GM21381 (cell line): ENCODE measurements at regions not wholly inside any gene's neighbourhood (a gene's known extent, or its start where the extent isn't known, plus 50 kb on each side); places are given as distances from the start of the nearest gene placed in this dataset.
"Not testable (repeated sequence)": the region's sequence is repeated elsewhere in the genome, so short reads cannot be mapped to it uniquely, and the experiment has no call there.

Experiments
- ATAC-seq: cut with Tn5 transposase; IDR thresholded peaks from one replicate; pipeline ENCODE4 v1.9.1; 2021; ENCODE audit warnings: mild to moderate bottlenecking, moderate library complexity; ENCODE audit not compliant: unreplicated experiment

DNA sequence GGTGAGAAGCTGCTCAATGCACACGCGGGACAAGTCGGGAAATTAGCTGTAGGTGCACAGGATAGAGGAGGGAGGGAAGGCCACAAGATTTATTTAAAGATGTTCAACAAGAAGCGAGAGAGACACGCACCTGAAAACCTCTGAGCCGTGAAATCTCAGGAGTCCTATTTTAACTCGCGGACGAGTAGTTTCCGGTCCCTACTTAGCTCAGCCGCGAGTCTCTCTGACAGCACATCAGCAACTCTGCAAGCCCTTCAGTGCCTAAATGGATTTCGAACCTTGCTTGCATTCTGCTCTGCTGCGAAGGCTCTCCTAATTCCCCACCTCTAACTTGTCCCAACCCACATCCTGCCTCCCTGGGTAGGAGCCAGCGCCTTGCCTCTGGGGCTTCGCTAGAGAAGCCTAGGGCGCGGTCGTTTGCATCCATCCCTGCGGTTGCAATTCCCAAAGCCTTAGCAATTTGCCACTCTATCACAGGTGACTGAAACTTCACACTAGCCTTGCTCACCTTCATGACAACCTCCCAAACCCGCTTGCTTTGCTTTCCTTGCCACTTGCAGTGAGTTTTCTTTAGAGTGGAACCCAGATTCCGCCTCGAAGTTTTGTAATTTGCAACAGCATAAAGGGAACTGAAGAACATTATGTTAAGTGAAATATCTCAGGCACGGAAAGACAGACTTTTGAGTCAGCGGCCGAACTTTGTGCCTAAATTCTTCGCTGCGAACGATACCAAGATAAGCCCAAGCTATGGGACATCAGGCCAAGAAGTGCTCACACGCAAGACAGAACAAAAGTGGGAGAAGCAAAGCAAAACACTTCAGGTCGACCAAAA, 202.8 kb downstream of the KDM5D start:
- ATAC-seq: peak; percentile 95

DNA sequence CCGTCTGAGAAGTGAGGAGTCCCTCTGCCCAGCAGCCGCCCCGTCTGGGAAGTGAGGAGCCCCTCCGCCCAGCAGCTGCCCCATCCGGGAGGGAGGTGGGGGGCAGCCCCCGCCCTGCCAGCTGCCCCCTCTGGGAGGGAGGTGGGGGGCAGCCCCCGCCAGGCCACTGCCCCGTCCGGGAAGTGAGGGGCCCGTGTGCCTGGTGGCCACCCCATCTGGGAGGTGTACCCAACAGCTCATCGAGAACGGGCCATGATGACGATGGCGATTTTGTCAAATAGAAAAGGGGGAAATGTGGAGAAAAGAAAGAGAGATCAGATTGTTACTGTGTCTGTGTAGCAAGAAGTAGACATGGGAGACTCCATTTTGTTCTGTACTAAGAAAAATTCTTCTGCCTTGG, 208.8 kb downstream of the KDM5D start:
- ATAC-seq: not testable (repeated sequence)

DNA sequence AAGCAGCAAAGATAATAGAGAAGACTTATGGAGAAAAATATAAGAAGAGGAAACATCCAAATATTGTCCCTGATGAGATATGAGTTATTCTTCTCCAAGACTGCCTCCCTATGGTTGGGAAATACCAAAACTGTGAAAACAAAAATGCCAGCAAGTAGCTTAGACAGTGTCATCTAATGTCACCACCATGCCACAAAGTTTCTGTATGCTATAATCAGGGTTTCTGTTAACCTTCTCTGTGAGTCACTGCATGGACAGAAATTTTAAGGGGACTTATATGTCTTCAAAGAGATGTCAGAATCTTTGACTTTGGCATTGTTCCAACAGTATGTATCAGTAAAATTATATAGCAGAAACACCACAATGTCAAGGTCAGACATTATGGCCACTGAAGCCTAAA, 222.6 kb downstream of the KDM5D start:
- no peak for ATAC-seq

DNA sequence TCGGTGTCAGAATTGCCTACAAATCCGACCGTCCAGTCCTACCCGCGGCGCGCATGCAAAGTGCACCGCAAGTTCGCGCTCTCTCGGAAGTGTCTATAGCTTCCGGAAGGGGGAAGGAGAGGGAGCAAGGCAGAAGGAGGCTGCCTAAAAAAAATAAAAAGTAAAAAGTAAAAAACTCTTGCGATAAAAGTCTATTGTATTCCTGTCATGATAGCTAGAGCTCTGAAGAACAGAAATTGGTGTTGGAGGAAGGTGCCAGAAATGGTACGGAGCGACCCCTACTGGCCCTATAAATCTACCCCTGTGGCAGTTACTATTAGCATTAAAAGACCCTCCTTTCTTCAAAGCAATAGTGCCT, 241.5 kb downstream of the KDM5D start:
- no peak for ATAC-seq

DNA sequence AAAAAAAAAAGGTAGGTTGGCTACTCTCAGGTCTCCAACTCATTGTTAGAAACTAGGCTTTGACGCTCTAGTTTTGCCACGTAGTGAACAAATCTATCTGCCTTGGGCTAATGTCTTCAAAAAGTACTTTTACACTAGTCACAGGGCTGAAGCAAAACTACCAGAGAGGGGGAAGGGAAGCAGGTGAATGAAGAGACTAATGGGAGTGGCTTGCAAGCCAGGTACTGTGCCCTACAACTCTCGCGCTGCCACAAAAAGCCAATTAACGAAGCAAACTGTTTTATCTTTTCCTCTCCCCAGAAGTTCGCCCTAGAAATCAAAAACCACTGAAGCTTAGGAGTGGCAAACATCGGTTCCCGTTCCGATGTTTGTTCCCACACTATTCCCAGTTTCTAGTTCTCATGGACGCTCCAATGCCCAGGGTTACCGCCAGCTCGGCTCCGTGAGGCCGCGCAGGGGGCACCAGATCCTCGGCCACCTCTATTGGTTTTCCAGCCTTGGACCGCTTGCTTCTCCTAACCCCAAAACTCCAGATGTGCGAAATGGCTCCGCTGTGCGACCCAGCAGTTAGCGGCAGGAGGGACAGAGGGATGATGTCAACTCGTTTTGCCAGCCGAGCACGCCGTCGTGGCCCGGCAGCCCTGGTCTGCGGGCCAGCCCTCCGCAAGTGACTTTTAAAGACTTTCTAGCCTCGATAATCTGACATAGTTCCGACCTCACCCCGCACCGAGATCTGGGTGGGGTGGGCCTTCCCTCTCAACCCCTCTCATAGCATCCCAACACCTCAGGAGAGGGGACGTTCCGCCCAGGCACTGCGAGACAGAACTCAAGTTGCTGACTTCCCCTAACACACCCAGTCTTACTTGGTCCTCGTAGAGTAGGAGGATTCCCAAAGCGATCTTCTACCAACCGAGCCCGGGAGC, 242.1 kb downstream of the KDM5D start:
- ATAC-seq: no peak

DNA sequence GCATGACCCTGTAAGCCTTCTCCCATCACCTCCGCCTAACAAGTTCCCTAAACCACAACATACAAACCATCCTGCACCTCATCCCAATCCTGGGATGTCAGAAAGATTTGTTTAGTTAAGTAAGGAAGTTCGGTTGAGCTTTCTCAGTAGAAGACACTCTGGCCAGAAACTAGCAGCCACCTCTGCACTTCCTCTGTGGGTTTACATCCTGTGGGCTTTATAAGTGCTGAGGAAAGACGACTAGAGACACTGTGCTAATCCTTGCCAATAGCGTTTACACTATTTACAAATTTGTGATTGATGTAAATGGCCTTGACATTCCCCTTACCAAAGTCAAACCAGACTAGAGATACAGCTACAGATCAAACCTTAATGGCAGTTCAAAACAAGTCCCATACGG, 246.0 kb downstream of the KDM5D start:
- ATAC-seq: no peak

DNA sequence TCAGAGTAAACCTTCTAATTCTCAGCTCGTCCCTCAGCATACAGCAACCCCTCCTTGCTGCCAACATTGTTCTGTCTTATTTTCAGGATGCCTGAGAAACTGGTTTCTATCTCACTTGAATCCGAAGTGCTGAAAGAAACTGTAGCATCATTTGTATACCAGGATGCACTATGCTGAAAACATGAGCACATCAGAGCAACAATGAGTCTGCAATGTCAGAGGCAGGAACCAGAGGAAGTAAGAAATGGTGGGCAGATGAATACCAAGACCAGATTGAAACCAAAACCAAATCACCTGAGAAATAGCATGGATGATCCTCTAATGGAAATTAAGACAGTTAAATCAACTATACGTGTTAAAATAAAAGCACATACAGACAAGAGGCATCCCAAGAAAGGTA, 257.0 kb downstream of the KDM5D start:
- ATAC-seq: no peak

DNA sequence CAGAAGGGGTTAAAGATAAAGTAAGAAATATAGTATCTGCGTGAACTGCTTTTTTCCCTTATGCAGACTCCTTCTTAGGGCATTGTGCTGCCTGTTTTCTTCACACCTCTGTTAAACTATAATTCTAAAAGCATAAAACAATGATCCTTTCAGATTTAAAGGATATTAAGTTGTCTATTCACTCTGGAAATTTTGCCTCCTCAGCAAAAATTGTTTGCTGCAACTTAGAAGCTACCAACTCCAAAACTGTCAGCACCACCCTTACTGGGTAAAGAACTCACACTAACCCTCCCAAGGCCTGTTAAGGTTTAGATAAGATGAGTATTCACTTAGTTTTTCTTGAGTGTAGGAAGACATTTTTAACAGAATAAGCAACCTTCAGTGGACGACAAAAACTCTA, 259.5 kb downstream of the KDM5D start:
- ATAC-seq: no peak

DNA sequence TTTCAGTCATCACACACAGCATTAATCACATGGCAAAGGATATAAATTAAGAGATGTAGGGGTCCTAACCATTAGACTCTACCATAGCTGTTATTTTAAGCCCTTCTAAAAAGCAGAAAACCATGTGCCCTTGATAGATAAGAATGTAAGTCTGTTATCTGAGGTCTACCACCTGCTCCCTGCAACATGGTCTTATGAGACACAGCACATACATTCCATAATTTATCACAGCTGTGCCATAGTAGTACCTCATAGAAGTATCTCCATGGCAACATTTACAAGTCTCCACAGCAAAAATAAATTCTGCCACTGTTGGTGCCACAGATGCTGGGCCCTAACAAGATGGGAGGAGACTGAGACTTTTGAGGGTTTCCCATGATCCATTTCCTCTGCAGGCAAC, 265.4 kb downstream of the KDM5D start:
- no peak for ATAC-seq

DNA sequence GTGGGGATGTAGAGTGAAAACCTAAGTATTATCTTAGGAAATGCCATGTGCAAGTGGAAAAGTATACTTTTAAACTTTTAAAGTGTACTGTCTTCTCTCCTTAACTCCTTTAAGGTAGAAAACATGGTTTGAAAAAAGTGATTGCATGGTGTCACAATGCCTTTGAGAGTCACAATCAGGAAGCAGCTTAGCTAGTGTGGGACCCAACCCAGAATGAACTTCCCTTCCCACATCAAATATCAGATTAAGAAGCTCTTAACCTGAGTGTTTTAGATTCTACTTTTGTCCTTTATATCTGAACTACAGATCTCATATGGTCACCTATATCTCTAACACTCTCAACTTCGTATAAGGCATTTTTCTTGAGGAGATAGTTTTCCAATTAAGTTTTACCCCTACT, 266.6 kb downstream of the KDM5D start:
- ATAC-seq: no peak

DNA sequence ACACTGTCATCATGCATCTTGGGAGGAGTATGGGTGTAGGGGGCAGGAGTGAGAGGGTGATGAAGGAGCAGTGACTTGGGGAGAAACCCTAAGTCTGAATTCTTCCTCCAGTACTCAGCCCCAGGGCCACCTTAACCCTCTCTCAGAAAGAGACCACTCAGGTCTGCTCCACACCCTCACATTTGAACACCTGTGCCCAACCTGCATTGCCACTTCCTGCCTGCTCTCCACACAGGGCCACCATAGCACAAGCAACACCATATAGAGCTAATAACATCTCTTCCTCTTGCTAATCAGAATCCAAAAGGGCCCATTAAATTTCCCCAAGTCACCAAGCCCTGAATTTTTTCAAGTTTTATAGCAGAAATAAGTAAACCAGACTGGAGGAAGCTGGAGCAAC, 278.7 kb downstream of the KDM5D start:
- no peak for ATAC-seq

DNA sequence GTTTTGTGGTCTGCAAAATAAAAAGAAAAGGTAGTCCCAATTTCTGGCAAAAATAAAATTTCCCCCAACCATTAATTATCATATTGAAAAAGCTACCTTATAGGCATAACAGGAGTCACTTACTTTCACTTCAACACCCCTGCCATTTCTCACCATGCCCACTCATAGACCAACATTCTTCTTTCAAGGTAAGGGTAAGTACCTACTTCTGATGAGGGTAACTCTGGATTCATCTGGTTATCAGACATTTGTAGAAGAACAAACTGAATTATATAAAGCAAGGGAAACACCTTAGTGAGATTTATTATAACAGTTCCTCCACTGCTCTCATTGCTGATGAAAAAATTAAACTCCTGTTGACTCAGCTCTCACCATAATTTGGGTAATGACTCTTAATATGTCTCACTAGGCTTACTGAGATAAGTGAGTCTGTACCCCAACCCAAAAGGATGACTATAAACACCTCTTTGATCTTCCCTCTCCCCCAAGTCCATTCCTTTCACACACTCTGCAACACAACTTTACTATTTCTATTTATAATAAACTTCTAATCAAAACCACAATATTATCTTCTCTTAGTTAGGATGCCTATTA, 287.6 kb downstream of the KDM5D start:
- ATAC-seq: no peak

DNA sequence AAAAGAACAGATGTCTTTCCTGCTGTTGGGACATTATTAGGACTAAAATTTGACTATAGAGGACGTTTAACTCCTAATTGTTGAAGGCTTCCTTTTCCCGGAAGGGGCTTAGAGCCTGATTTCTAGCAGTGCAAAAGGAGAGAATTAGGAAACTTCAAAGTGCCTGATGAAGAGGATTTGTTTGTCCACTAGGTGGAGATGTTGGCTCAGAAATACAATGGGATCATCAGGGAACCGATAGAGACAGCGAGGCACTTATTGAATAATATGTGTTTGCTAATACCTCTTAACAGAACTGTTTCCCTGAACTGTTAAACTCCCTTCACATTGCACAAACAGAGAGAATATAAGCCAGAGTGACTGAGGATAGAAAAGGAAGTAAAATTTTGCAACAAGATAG, 311.5 kb downstream of the KDM5D start:
- no peak for ATAC-seq

DNA sequence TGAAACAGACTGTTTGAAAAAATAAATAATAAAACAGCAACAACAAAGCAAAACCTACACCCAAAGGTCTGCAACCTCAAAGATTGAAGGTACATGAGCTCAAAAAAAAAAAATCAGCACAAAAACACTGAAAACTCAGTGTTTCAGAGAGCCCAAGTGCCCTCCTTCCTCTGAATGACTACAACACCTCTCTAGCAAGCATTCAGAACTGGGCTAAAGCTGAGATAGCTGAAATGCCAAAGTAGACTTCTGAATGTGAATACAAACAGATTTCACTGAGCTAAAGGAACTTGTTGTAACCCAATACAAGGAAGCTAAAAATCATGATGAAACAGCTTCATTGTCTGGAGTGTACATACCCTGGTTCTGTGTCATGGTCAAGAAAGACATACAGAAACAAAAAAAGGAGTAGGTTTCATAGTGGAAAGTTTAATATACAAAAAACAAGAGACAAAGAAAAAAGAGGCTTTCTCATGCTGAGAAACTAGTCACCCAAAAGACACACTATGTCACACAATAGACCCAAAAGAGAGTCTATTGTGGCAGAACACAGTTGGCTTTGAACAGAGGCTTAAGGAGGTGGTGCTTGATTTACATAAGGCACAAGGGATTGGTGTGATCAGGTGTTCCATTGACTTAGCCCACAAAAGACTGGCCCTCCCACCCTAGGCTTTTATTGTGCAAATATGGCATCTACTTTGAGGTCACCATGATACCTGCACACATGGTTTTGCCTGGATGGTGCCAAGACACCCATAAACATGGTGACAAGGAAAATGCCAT, 316.6 kb downstream of the KDM5D start:
- ATAC-seq: no peak

DNA sequence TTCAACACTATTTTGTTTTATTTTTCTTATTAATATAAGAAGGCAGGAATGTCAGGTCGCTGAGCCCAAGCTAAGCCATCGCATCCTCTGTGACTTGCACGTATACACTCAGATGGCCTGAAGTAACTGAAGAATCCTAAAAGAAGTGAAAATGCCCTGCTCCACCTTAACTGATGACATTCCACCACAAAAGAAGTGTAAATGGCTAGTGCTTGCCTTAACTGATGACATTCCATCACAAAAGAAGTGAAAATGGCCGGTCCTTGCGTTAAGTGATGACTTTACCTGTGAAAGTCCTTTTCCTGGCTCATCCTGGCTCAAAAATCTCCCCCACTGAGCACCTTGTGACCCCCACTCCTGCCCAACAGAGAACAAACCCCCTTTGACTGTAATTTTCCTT, 317.3 kb downstream of the KDM5D start:
- not testable (repeated sequence) for ATAC-seq

DNA sequence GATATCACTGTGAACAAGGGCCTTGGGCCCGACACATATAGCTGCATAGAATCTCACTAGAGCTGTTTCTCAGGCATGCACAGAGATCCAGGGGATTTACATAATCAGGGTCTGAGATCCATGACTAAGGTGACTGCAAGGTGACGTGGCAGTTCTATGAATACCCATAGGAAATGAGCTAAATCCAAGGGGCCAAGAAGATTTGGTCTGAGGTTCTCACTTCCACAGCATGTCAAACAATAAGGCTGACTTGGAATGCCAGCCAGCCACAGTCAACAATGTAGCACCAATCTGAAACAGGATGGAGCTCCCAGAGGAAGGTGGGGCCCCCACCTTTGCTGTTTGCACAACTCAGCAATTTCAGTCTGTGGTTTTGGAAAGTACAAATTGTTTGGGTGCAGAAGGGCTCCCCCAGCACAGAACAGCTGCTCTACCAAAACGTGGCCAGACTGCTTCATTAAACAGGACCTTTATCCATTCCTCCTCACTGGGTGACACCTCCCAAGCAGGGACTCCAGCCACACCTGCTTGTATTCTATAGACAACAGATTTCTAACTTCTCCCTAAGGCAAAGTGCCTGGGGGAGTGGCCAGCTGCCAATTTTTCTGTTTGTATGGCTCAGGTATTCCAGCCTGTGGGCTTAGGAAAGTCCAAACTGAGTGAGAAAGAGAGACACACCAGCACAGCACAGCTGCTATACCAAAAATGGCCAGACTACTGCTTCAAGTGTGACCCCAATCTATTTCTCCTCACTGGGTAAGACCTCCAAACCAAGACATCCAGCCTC, 333.4 kb downstream of the KDM5D start:
- ATAC-seq: no peak

DNA sequence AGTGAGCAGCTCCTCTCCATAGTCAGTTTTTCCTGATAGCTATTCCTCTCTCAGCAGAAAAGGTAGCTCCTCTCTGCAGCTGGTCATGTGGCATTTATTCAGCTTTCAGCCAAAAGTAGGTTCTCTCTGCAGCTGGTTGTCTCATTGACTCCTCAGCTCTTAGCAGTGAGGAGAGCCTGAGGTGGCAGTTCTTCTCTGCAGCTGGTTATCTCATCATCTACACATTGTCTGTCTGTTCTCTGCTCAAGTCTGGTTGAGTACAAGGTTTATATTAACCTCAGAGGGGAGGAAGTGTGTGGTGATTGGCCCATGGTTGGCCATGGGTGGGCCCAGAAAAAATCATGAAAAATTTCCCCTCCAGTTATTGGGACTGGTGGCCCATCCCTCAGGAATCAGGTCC, 338.3 kb downstream of the KDM5D start:
- no peak for ATAC-seq

DNA sequence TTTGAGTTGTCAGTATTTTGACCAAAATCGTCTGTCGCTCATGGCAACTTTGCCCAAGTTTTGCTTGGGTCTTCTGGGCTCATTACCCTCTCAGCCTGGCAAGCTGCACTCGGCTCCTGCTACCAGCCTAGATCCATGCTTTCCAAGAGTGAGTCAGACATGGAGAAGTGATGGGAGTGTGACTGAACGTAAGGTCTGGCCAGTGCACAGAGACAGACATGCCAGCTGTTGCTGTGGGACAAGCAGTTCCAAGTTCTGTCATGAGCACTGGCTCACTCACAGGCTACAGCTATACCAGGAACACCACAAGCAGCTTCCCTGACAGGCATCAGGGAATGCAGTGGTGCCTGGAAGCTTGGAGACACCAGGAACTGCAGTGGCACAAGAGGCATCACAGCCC, 338.9 kb downstream of the KDM5D start:
- ATAC-seq: no peak

DNA sequence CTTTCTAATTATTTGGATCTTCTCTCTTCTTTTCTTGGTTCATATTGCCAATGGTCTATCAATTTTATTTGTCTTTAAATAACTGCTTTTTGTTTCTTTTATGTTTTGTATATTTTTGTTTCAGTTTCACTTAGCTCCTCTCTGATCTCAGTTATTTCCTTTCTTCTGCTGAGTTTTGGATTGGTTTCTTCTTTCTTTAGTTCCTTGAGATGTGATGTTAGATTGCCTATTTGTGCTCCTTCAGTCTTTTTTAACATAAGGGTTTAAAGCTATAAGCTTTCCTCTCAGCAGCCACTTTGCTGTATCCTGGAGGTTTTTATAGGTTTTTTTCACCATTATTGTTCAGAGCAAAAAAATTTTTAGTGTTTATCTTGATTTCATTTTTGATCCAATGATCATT, 351.6 kb downstream of the KDM5D start:
- ATAC-seq: no peak

DNA sequence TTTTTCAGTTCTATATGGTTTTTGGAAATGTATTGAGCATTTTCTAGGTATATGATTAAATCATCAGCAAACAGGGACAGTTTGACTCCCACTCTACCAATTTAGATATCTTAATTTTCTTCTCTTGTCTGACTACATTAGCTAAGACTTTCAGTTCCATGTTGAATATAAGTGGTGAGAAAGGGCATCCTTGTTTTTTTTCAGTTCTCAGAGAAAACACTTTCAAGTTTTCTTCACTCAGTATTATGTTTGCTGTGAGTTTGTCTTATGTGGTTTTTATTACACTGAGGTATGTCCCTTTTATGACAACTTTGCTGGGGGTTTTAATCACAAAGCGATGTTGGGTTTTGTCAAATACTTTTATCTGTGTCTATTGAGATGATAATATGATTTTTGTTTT, 352.6 kb downstream of the KDM5D start:
- ATAC-seq: no peak
